GM21529 (cell line): ENCODE measurements at regions not wholly inside any gene's neighbourhood (a gene's known extent, or its start where the extent isn't known, plus 50 kb on each side); places are given as distances from the start of the nearest gene placed in this dataset.
"Not testable (repeated sequence)": the region's sequence is repeated elsewhere in the genome, so short reads cannot be mapped to it uniquely, and the experiment has no call there.

Experiments
- ATAC-seq: cut with Tn5 transposase; IDR thresholded peaks from one replicate; pipeline ENCODE4 v1.9.1; 2021; ENCODE audit not compliant: unreplicated experiment

- no peak for ATAC-seq
Measured at GRCh38 chr4:120636120-120636630, 286.4 kb downstream of the PRDM5 start.

- no peak for ATAC-seq
Measured at GRCh38 chr4:120633810-120634209, 288.7 kb downstream of the PRDM5 start.

- ATAC-seq = no peak
Measured at GRCh38 chr4:120630427-120630826, 292.1 kb downstream of the PRDM5 start.

GRCh38 chr4:120629546-120630108 is 292.9 kb downstream of the PRDM5 start:
- ATAC-seq = no peak

GRCh38 chr4:120622601-120623000 is 299.9 kb downstream of the PRDM5 start:
- no peak for ATAC-seq

GRCh38 chr4:120617171-120617570 is 305.4 kb downstream of the PRDM5 start:
- no peak for ATAC-seq

GRCh38 chr4:120616041-120616440 is 306.5 kb downstream of the PRDM5 start:
- no peak for ATAC-seq

- no peak for ATAC-seq
Measured at GRCh38 chr4:120613778-120614177, 308.7 kb downstream of the PRDM5 start.

- ATAC-seq = no peak
Measured at GRCh38 chr4:120611092-120611491, 311.4 kb downstream of the PRDM5 start.

GRCh38 chr4:120591038-120591437 is 331.5 kb downstream of the PRDM5 start:
- ATAC-seq = no peak

GRCh38 chr4:120589787-120590186 is 332.7 kb downstream of the PRDM5 start:
- ATAC-seq = no peak

- no peak for ATAC-seq
Measured at GRCh38 chr4:120568731-120569130, 353.8 kb downstream of the PRDM5 start.

GRCh38 chr4:120561648-120562047 is 360.9 kb downstream of the PRDM5 start:
- no peak for ATAC-seq

GRCh38 chr4:120557372-120557771 is 365.2 kb downstream of the PRDM5 start:
- ATAC-seq = no peak

GRCh38 chr4:120555058-120555457 is 367.5 kb downstream of the PRDM5 start:
- ATAC-seq = no peak

GRCh38 chr4:120554086-120554485 is 368.4 kb downstream of the PRDM5 start:
- ATAC-seq = no peak

- not testable (repeated sequence) for ATAC-seq
Measured at GRCh38 chr4:120550624-120551220, 371.8 kb downstream of the PRDM5 start.

- ATAC-seq = no peak
Measured at GRCh38 chr4:120549011-120549570, 373.4 kb downstream of the PRDM5 start.

- ATAC-seq = no peak
Measured at GRCh38 chr4:120545391-120545790, 377.1 kb downstream of the PRDM5 start.

- no peak for ATAC-seq
Measured at GRCh38 chr4:120544838-120545237, 377.7 kb downstream of the PRDM5 start.

GRCh38 chr4:120540625-120541024 is 381.9 kb downstream of the PRDM5 start:
- no peak for ATAC-seq

GRCh38 chr4:120536884-120537283 is 385.6 kb downstream of the PRDM5 start:
- no peak for ATAC-seq

GRCh38 chr4:120528428-120528827 is 394.1 kb downstream of the PRDM5 start:
- no peak for ATAC-seq
